Keratinocyte (primary cell): ENCODE measurements at regions not wholly inside any gene's neighbourhood (a gene's known extent, or its start where the extent isn't known, plus 50 kb on each side); places are given as distances from the start of the nearest gene placed in this dataset.

Source experiments
- DNase-seq: peaks from one replicate; pipeline ENCODE4 v3.0.0-alpha.2; 2011; ENCODE audit warnings: low read depth, missing footprints, low spot score
- FAIRE-seq: peaks from 2 replicates; lab custom pipeline; 2011; peaks lifted over from hg19 to GRCh38; lab: Jason Lieb, UNC
- H2AFZ ChIP-seq: 2 replicates; pipeline ENCODE4 v1.6.0; 2012; ENCODE audit warnings: low read length, control low read depth, inconsistent platforms; ENCODE audit not compliant: control insufficient read depth
- H3K27ac ChIP-seq: 2 replicates; pipeline ENCODE4 v1.5.1; 2011; ENCODE audit warnings: low read length; ENCODE audit not compliant: control insufficient read depth, insufficient read depth
- H3K27me3 ChIP-seq: 3 replicates; pipeline ENCODE4 v1.6.0; 2011; ENCODE audit warnings: low read length; ENCODE audit not compliant: control insufficient read depth, insufficient read depth; ENCODE audit errors: extremely low read depth
- H3K36me3 ChIP-seq, 2 experiments: 2 replicates in 1 of 2; 3 replicates in 1 of 2; pipeline ENCODE4 v1.5.1; 2011; ENCODE audit warnings: low read length in 2 of 2, mild to moderate bottlenecking in 1 of 2; ENCODE audit not compliant: control insufficient read depth in 2 of 2, insufficient read depth in 2 of 2; ENCODE audit errors: extremely low read depth in 1 of 2
- H3K4me1 ChIP-seq: 3 replicates; pipeline ENCODE4 v1.5.1; 2011; ENCODE audit warnings: low read length; ENCODE audit not compliant: control insufficient read depth, insufficient read depth; ENCODE audit errors: extremely low read depth
- H3K4me2 ChIP-seq: 3 replicates; pipeline ENCODE4 v1.6.0; 2011; ENCODE audit warnings: low read depth, low read length; ENCODE audit not compliant: control insufficient read depth, insufficient read depth; ENCODE audit errors: extremely low read depth
- H3K4me3 ChIP-seq, 3 experiments: fragments of 200-600 bp in 1 of 3; sonication (generic) in 1 of 3; 2 replicates in 2 of 3; 3 replicates in 1 of 3; pipeline ENCODE4 v1.5.1; 2011 to 2016; ENCODE audit warnings: low read length in 3 of 3, mild to moderate bottlenecking in 3 of 3, control low read depth in 2 of 3, inconsistent platforms in 1 of 3, low read depth in 1 of 3, mixed read lengths in 1 of 3, mixed run types in 1 of 3, moderate library complexity in 1 of 3; ENCODE audit not compliant: control insufficient read depth in 2 of 3, insufficient read depth in 2 of 3; ENCODE audit errors: extremely low read depth in 1 of 3
- H3K79me2 ChIP-seq: 2 replicates; pipeline ENCODE4 v1.6.0; 2012; ENCODE audit warnings: low read length; ENCODE audit not compliant: control insufficient read depth, insufficient read depth
- H3K9ac ChIP-seq: 3 replicates; pipeline ENCODE4 v1.6.0; 2011; ENCODE audit warnings: low read length; ENCODE audit not compliant: control insufficient read depth, insufficient read depth; ENCODE audit errors: extremely low read depth
- H3K9me1 ChIP-seq: 3 replicates; pipeline ENCODE4 v1.6.0; 2011; ENCODE audit warnings: low read length; ENCODE audit not compliant: control insufficient read depth, insufficient read depth; ENCODE audit errors: extremely low read depth
- H3K9me3 ChIP-seq: 2 replicates; pipeline ENCODE4 v1.5.1; 2012; ENCODE audit warnings: low read depth, low read length; ENCODE audit not compliant: control insufficient read depth
- H4K20me1 ChIP-seq: 3 replicates; pipeline ENCODE4 v1.6.0; 2011; ENCODE audit warnings: low read length; ENCODE audit not compliant: control insufficient read depth, insufficient read depth; ENCODE audit errors: extremely low read depth
- CTCF ChIP-seq, 3 experiments: IDR thresholded peaks in 1 of 3; conservative IDR thresholded peaks in 1 of 3; optimal IDR thresholded peaks in 1 of 3; 2 replicates in 2 of 3; 3 replicates in 1 of 3; pipeline versions ENCODE3 to v1.5.1; 2011; ENCODE audit warnings: low read length in 3 of 3, mild to moderate bottlenecking in 3 of 3, moderate library complexity in 2 of 3, control low read depth in 1 of 3, inconsistent platforms in 1 of 3; ENCODE audit not compliant: insufficient read depth in 2 of 3; ENCODE audit errors: extremely low read depth in 1 of 3
- EZH2 ChIP-seq: IDR thresholded peaks from one replicate; pipeline ENCODE4 v1.6.1; 2012; ENCODE audit warnings: inconsistent platforms, mild to moderate bottlenecking, low read length, moderate library complexity
- dilution Hi-C: fragments of 300-500 bp; cut with MboI; formaldehyde crosslinking; loops from one replicate; pipeline ENCODE4 v1.7.0; 2020; ENCODE audit warnings: low sequenced_read_pairs; ENCODE audit not compliant: extremely low pct_ligation_motif_present

GRCh38 chr2:100627330-100628300 lies 64.8 kb downstream of the PDCL3 start:
- Histone ChIP-seq H3K79me2 (no peaks in the 10 kb centered on the region), H3K9me1 (no peaks in the 10 kb centered on the region), H3K27me3 (peaks cover 19% of the 10 kb centered on the region), H3K4me3 (no peak overlapping the region), H3K4me1 (no peaks in the 10 kb centered on the region), H3K36me3 (no peaks in the 10 kb centered on the region), H3K9ac (no peak overlapping the region), H3K4me2 (no peak overlapping the region), H3K27ac (no peak overlapping the region), H4K20me1 (no peaks in the 10 kb centered on the region), H2AFZ (no peak overlapping the region), H3K9me3 (no peaks in the 10 kb centered on the region)
- DNase-seq (no peak), FAIRE-seq (no peak)
- TF ChIP-seq EZH2 (no peak), CTCF (optimal IDR thresholded peaks at IDR 0.05 in 1 of 3, IDR thresholded peaks at IDR 0.05 in 1 of 3, conservative IDR thresholded peaks at IDR 0.05 in 1 of 3; ENCODE audit: extremely low read depth in 1 of 3, insufficient read depth in 2 of 3, low read length in 3 of 3) (no peak)
- dilution Hi-C loops = no loop called here

GRCh38 chr2:100628506-100628905 lies 65.7 kb downstream of the PDCL3 start:
- dilution Hi-C loops = no loop called here
- H3K9me1 ChIP-seq = no peaks in the 10 kb centered on the region
- peaks cover 19% of the 10 kb centered on the region for H3K27me3 ChIP-seq
- H4K20me1 ChIP-seq = no peaks in the 10 kb centered on the region
- no peak overlapping the region for H2AFZ ChIP-seq
- TF ChIP-seq EZH2 (no peak), CTCF (optimal IDR thresholded peaks at IDR 0.05 in 1 of 3, IDR thresholded peaks at IDR 0.05 in 1 of 3, conservative IDR thresholded peaks at IDR 0.05 in 1 of 3; ENCODE audit: extremely low read depth in 1 of 3, insufficient read depth in 2 of 3, low read length in 3 of 3) (no peak)
- FAIRE-seq (no peak), DNase-seq (no peak)
- no peaks in the 10 kb centered on the region for H3K4me1 ChIP-seq
- no peaks in the 10 kb centered on the region for H3K9me3 ChIP-seq
- H3K79me2 ChIP-seq = no peaks in the 10 kb centered on the region
- no peak overlapping the region for H3K4me2 ChIP-seq
- H3K27ac ChIP-seq = no peak overlapping the region
- H3K36me3 ChIP-seq = no peaks in the 10 kb centered on the region
- no peak overlapping the region for H3K9ac ChIP-seq
- H3K4me3 ChIP-seq = no peak overlapping the region
